Cardiac septum (tissue), 1 donor: ENCODE measurements at regions not wholly inside any gene's neighbourhood (a gene's known extent, or its start where the extent isn't known, plus 50 kb on each side); places are given as distances from the start of the nearest gene placed in this dataset.

Experiments used
- DNase-seq: peaks from one replicate; pipeline ENCODE4 v3.0.0-alpha.2; 2020; ENCODE audit warnings: low spot score
- intact Hi-C: fragments of 100-400 bp; cut with DNase I; formaldehyde crosslinking; loops from one replicate; pipeline ENCODE4 v1.14.0; 2022
- donor health status: DM: no; HTN: no; CAD: no.

DNA sequence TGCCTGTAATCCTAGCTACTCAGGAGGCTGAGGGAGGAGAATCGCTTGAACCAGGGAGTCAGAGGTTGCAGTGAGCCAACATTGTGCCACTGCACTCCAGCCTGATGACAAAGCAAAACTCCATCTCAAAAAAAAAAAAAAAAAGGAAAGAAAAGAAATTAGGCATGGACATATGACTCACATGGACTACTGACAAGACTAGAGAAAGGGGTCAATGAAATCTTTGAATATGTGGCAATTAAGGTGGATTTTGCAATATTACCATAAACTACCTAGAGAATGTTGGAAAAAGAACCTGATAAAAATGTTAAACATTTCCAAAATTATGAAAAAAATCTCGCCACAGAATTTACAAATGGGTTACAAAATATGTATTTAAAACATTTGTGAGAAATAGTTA, 873.6 kb downstream of the C12orf50 start:
- intact Hi-C loops = no loop called here

DNA sequence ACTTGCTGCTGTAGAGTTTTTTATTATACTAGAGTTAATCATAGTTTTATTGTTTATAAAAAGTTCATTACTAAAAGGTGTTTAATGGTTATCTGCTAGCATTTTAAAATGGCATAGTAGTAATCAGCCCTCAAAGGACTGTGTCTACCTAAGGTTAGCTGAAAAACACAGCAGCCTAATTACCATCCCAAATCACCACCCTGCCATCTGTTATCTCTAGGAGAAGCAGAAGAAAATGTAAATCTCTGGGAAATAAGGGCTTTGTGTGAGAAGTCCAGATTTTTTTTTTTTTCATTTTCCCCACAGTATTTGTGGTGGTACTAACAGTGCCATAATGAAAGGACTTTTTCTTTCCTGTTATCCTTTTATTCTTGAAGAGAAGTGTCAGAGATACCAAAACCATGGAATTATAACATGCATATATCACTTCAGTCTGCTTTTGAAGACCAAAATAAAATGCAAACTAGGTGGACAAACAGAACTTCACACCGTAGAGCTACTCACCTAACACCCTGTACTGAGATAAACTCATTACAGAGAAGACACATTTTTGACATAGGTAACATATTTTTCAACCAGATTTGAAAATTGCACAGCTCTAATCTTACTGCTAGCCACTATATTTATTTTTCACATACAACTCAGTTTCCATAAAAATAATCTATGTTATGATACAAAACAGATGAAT, 876.2 kb downstream of the C12orf50 start:
- no peak for DNase-seq
- intact Hi-C loops = no loop called here

More for the DNA sequence above, 873.6 kb downstream of the C12orf50 start:
- DNase-seq = no peak

DNA sequence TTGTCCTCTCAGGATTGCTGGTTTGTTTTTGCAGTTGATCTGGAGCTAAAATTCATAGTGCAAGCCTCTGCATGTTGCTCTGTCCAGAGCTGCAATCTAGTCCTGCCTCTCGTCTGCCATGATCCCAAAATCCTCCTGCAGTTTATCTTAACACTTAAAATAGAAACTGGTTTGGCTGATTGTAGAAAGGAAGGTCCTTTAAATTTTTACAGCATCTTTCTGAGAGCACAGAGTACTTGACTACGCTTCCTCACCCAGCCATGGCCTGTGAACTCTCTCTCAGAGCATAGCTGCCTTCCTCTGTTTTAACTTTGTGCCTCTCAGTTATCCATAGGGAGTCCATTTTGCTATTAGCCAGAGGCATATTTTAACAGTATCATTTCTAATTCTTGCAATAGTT, 877.1 kb downstream of the C12orf50 start:
- intact Hi-C loops = no loop called here
- no peak for DNase-seq

DNA sequence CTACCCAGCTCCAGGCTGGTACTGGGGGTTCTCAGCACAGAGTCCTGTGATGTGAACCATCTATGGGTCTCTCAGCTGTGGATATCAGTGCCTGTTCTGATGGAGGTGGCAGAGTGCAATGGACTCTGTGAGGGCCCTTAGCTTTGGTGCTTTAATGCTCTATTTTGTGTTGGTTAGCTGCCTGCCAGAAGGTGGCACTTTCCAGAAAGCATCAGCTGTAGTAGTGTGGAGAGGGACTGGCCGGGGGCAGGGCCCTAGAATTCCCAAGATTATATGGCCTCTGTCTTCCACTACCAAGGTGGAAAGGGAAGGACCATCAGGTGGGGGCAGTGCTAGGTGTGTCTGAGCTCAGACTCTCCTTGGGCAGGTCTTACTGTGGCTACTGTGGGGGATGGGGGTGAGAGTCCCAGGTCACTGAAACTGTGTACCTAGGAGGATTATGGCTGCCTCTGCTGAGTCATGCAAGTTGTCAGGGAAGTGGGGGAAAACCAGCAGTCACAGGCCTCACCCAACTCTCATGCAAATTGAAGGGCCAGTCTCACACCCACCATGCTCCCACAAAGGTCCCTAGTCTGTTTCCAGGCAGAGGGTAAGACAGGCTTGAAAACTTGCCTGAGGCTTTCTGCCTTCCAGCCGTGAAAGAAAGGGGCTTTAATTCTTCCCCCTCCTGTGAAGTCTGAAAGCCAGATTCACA, 878.1 kb downstream of the C12orf50 start:
- no peak for DNase-seq
- intact Hi-C loops = no loop called here

DNA sequence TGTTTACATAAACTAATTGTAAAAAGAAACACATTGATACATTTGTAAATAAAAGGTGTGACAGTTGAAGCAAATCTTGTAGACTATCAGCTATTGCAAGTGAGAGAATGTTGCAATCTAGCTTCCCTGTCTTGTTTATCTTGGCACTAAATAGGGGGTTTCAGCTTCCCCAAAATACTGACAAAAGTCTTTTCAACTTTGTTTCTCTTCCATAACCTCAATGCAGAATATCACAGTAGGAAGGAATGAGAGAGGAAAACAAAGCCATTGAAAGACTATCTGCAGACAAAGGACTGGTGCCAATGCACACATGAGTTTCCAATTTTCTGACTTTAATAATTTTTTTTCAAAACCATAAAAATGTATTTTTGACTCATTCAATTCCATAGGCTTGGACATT, 886.2 kb upstream of the MGAT4C start:
- intact Hi-C loops = no loop called here
- DNase-seq = no peak

DNA sequence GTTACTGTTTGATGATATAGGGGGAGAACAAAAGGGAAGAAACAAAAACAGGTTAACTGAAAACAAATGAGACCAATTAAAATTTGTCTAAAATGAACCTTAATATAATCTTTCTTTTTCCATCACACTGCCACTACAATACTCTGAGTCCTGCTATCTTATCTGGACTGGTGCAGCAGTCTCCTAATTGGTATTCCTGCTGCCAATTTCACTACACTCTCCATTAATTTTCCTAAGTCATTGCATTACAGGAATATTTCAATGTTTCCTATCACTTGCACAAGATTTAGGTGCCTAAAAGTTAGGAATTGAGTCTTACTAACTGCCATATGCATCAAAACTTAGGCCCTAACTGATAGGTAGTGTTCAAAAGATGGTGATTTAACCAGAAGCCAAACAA, 884.9 kb upstream of the MGAT4C start:
- no peak for DNase-seq
- intact Hi-C loops = no loop called here

DNA sequence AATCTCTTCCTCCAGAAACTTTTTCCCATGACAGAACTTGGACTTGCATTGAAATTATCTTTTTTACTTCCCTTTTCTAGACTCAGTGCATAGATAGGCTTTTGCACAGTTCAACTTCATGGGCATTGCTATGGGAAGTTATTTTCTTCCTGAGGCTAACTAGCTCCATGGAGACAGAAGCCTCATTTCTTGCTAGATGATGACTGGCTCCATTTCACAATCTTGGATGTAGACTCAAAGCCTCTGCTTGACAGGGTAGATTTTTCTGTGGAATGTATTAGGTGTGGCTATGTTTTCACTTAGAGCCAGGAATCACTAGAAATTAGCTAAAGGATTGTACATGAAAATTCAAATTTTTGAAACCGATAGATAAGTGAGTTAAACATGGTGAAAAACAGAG, 884.1 kb upstream of the MGAT4C start:
- no peak for DNase-seq
- intact Hi-C loops = no loop called here

DNA sequence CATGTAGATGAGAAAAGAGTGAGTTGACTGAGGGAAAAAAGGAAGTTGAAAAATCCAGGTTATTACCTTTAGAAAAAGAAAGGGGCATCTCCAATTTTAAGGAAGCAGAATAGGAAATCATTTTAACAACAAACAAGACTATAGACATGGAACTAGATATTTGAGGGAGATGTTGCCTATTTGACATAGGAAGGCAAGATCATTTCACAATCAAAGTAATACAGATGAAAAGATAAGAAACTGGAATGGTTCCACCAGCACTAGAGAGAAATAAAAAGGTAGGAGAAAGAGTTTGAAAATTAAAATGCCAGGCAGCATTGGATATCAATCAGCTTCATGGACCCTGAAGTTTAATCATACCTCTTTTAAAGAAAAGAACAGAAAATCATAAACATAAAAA, 881.0 kb upstream of the MGAT4C start:
- DNase-seq = no peak
- intact Hi-C loops = no loop called here

DNA sequence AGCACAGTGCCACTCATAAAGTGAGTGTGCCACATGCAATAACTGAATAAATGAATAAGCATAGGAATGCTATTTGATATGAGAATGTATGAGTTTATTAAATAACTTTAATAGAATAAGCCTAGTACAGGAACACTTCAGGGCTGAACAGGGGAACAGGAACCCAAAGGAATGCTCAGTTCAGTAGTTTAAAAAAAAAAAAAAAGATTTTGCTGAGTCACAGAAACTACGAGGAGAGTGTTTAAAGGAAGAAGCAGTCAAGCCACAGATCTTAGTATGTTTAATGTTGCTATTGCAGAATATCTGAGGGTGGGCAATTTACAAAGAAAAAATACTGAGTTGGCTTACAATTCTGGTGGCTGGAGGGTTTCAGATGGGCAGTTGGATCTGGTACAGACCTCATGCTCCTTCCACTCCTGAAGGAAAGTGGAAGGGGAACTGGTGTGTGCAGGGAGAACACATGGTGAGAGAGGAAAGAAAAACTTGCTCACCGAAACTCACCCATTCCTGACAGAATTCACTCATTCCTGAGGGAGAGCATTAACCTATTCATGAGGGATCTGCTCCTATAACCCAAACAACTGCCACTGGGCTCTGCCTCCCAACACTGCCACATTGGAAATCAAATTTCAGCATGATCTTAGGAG, 880.3 kb upstream of the MGAT4C start:
- intact Hi-C loops = no loop called here
- DNase-seq = no peak

DNA sequence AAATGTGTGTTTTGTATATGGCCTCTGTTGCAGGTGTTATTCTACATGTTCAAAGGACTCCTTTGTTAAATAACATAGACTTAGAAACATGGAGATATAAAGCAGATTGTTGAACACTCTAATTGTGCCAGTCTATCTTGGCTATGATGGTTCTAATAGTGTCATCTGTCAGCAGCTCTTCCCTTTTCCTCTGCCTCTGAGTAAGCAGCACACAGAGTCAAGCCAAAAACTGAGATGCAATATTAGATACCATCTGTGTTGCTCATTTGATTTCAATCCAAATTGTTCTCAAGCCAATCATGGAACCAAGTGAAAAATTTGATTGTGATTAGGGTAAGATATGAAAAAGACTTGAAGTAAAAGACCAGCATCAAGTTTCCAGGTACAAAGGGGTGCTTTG, 871.1 kb upstream of the MGAT4C start:
- DNase-seq = no peak
- intact Hi-C loops = no loop called here

DNA sequence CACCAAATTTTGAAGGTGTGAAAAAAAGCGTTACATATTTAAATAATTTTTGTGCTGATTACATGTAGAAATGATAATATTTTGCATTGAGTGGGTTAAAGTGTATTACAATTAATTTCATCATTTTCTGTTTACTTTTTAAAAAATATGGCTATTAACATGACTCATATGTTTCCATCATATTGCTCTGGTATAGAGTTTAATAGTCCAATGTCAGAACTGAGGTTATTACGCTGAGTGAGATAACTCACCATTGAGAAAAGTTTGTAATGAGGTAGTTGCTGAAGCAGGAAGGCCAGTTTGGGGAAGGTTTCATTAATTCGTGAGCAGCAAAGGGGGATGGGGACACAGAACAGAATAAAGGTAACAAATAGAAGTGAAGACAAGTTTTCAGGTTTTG, 865.7 kb upstream of the MGAT4C start:
- intact Hi-C loops = no loop called here

DNA sequence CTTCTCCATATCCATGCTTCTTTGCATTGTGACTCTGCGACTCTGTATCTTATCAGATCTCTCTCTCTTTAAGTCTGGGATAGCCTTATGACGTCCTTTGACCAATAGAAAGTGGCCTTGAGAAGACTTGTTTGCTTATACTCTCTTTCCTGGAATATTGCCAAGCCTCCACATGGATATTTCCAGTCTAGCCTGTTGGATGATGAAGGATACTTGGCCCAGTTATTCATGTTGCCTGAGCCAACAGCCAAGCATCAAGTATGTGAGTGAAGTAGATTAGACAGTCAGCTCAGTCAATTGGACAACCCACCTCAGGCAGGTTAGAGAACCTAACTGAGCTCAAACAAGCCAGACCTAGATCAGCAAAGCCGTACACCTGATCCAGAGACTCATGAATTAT, 864.2 kb upstream of the MGAT4C start:
- DNase-seq = no peak
- intact Hi-C loops = no loop called here

More for the DNA sequence above, 865.7 kb upstream of the MGAT4C start:
- DNase-seq = no peak

DNA sequence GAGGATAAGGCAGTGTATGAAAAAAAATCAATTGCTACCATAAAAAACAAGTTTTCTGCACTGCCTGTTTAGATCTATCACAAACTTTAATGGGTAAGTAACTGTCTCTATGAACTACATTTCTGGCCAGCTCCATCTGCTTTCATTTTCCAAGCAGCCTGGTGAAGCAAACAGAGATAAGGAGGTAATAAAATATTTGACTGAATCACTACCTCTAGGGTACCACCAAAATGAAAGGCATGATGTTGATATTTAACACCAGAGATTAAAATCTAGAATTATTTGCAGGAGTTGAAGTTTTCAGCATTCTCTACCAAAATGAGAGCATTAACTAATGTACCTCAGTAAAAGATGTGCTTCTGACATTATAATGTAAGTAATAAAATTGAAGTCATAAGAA, 863.5 kb upstream of the MGAT4C start:
- intact Hi-C loops = no loop called here
- no peak for DNase-seq

DNA sequence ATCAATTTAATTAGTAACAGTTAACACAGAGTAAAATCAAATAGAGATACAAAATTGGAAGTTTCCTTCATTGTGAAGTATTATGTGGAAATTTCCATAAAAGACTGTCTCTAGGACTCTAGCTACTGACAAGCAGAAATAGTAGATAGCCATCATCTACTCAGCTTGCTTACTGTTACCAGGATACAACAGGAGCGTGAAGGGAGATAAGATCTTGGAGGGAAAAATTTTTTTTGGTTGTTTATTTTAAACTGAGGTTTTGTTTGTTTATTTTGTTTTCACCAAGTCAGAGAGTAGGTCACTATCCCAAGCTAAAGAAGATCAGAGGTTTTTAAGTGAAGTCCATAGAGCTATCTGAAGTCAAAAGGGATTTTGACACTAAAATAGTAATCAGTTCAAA, 861.3 kb upstream of the MGAT4C start:
- intact Hi-C loops = no loop called here
- no peak for DNase-seq

DNA sequence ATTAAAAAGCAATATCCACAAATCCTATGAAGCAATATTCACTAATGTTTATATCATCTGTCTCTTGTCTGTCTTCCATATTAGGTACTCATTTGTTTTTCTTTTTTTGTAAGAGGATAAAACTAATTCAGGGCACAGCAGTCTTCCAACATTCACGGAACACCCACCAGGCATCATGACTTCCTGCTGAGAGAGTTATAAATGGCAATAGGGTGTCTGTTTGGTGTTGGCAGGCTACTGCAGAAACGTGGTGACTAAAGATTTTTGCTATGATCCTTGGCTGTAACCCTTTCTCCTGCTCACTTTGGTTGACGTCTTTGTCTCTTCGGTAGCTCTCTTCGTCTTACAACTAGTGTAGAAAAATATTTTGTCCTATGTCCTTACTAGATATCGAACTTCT, 860.6 kb upstream of the MGAT4C start:
- no peak for DNase-seq
- intact Hi-C loops = no loop called here

DNA sequence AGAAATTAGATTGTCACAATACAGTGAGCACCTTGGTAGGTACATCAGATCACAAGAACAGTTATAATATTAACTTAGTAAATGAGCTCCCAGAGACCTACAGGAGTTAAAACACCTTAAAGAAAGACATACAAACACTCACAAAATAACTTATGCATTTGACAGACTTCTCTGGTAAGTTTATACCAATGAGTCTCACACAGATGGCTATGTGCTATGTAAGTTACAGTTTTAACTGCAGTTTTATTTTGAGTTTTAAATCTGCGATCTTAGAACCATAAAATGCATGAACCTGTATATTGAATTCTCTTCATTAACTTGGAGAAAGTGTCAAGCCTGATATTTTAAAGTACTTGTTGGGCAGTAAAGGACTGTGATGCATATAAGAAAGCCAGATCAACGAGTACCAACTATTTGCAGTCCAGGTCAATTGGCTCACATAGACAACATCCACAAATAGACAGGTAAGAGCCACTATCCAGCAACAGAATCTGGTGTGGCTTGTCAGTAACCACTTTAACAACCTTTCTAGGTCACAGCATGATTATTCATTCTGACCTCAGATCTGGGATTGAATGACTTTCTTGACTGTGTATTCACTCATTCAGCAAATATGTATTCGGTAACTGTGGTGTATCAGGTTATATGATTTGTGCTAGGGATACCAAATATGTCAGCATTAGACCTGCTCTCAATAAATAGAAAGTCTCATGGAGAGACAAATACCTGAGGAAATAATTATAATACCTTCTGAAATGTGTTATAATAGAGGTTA, 856.6 kb upstream of the MGAT4C start:
- intact Hi-C loops = no loop called here
- DNase-seq = no peak

DNA sequence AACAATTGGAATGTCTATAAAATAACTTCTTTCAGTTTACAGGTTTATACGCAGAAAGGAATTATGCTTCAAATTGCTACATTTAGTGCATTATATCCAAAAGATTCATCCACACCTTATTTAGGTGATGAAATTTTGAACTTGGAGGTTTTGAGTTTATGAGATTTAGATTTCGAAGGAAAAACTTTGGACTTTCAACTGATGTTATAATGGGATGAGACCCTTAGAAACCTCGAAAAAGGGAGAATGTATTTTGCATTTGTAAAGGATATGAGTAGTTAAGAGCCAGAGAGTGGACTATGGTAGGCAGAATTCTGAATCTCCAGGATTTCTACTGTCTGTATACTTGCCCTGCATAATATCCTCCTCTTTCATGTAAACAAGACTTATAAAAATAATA, 851.6 kb upstream of the MGAT4C start:
- intact Hi-C loops = no loop called here
- DNase-seq = no peak

DNA sequence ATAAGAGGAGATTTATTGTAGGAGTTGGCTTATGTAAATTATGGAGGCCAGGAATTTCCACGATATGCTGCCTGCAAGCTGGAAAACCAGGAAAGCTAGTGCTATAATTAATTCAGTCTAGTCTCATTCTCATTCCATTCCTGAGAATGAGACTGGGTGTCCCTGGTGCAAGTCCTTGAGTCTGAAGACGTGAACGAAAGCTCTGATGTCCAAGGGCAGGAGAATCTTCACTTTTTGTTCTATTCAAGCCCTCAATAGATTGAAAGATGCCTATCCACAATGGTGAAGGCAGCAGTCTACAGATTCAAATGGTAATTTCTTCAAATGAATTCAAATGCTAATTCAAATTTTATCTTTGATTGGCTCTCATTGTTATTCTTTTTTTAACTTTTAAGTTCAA, 851.1 kb upstream of the MGAT4C start:
- intact Hi-C loops = no loop called here
- DNase-seq = no peak

DNA sequence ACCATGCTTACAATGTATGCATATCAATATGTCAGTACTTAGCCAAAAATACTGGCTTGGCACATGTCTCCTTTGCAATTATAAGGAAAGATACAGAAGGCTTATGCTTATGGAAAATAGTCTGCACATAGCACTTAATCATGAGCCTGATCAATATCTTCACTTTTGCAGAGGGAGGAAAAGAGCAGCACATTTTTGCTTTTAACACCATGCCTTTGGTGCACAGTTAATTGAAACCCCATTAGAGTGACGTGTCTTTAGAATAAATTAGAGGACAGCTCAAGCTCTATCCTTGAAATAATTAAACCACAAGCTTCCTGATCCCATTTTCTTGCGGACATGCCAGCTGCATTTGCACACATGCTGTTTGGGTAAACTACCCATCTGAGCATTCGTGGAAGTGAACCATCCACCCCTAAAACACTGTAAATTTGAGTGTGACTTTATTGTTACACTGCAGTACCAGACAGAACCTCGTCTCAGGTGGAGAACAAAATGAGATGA, 839.9 kb upstream of the MGAT4C start:
- no peak for DNase-seq
- intact Hi-C loops = no loop called here

DNA sequence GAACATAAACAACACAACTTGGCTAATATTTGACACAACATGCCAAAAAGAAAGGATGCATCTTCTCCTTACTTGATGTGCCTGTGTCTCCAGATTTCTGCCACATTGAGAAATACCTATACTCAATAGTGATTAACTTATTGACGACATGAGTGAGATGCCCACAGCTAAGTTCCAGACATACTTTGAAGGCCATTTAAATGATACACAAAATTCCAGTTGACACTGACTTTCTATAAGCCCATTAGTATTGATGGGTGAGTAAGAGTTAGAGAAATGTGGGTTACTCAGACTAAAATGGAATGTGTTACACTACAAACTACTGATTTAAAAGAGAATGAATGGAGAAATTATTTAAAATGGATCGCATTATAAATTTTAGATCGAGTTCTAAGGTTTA, 838.2 kb upstream of the MGAT4C start:
- intact Hi-C loops = no loop called here
- DNase-seq = no peak
